ENCODE measurements at regions not wholly inside any gene's neighbourhood (a gene's known extent, or its start where the extent isn't known, plus 50 kb on each side); places are given as distances from the start of the nearest gene placed in this dataset.

- Histone ChIP-seq H3K27ac (no peak overlapping the region), H4K20me1 (ENCODE audit: insufficient read depth) (no peaks in the 10 kb centered on the region), H3F3A (ENCODE audit: insufficient read depth, low read depth) (no peaks in the 10 kb centered on the region), H3K36me3 (ENCODE audit: low read depth) (no peaks in the 10 kb centered on the region), H3K4me2 (no peak overlapping the region), H3K9me2 (ENCODE audit: insufficient read depth) (no peaks in the 10 kb centered on the region; the same call in 1 of the 2 replicates), H3K79me2 (ENCODE audit: low read depth) (no peaks in the 10 kb centered on the region), H3K9me3 (ENCODE audit: insufficient read depth, low read depth) (no peaks in the 10 kb centered on the region), H2AFZ (no peak overlapping the region), H3K4me3 (no peak overlapping the region), H3K4me1 (replicated peaks; ENCODE audit: insufficient read depth) (no peaks in the 10 kb centered on the region), H3K27me3 (ENCODE audit: insufficient read depth, low read depth) (no peaks in the 10 kb centered on the region)
- intact Hi-C loops (cut with micrococcal nuclease; ENCODE audit: unreplicated experiment): no loop called here
- CTCF ChIA-PET: no interaction called here
- POLR2A ChIA-PET (ENCODE audit: unreplicated experiment): interaction anchor here (0.6 kb wide), 1 partner anchor 1281 kb away, joined by 3 read pairs; no protein-coding TSS in a partner anchor
- TF ChIP-seq CTCF (conservative IDR thresholded peaks at IDR 0.05): no peak
- no peak for TF ChIP-seq EZH2 (IDR thresholded peaks at IDR 0.05; ENCODE audit: low read depth)
- DNase-seq: no peak
- BruUV-seq (replicated peaks): no TSS peak
Measured at GRCh38 chr2:59734743-59735142, 818.7 kb downstream of the BCL11A start.

- TF ChIP-seq CTCF (conservative IDR thresholded peaks at IDR 0.05) (no peak), EZH2 (IDR thresholded peaks at IDR 0.05; ENCODE audit: low read depth) (no peak)
- Histone ChIP-seq H3K4me2 (no peak overlapping the region), H3K27me3 (ENCODE audit: insufficient read depth, low read depth) (no peaks in the 10 kb centered on the region), H3K9me3 (ENCODE audit: insufficient read depth, low read depth) (no peaks in the 10 kb centered on the region), H3F3A (ENCODE audit: insufficient read depth, low read depth) (no peaks in the 10 kb centered on the region), H3K4me1 (replicated peaks; ENCODE audit: insufficient read depth) (no peaks in the 10 kb centered on the region), H4K20me1 (ENCODE audit: insufficient read depth) (no peaks in the 10 kb centered on the region), H3K27ac (no peak overlapping the region), H3K4me3 (no peak overlapping the region), H3K36me3 (ENCODE audit: low read depth) (no peaks in the 10 kb centered on the region), H3K79me2 (ENCODE audit: low read depth) (no peaks in the 10 kb centered on the region), H2AFZ (no peak overlapping the region), H3K9me2 (ENCODE audit: insufficient read depth) (no peaks in the 10 kb centered on the region; the same call in 1 of the 2 replicates)
- DNase-seq: no peak
- ChIA-PET POLR2A (ENCODE audit: unreplicated experiment) (no interaction called here), CTCF (no interaction called here)
- no TSS peak for BruUV-seq (replicated peaks)
- intact Hi-C loops (cut with micrococcal nuclease; ENCODE audit: unreplicated experiment): no loop called here
Measured at GRCh38 chr2:59733970-59734369, 819.5 kb downstream of the BCL11A start.

- H3K4me1 ChIP-seq (replicated peaks; ENCODE audit: insufficient read depth): no peaks in the 10 kb centered on the region
- no peaks in the 10 kb centered on the region for H3K79me2 ChIP-seq (ENCODE audit: low read depth)
- H2AFZ ChIP-seq: no peak overlapping the region
- no peak for DNase-seq
- POLR2A ChIA-PET (ENCODE audit: unreplicated experiment): no interaction called here
- CTCF ChIA-PET: no interaction called here
- H3K27ac ChIP-seq: no peak overlapping the region
- H3F3A ChIP-seq (ENCODE audit: insufficient read depth, low read depth): no peaks in the 10 kb centered on the region
- H4K20me1 ChIP-seq (ENCODE audit: insufficient read depth): no peaks in the 10 kb centered on the region
- intact Hi-C loops (cut with micrococcal nuclease; ENCODE audit: unreplicated experiment): no loop called here
- no peaks in the 10 kb centered on the region for H3K9me3 ChIP-seq (ENCODE audit: insufficient read depth, low read depth)
- no peak overlapping the region for H3K4me3 ChIP-seq
- no peak for TF ChIP-seq EZH2 (IDR thresholded peaks at IDR 0.05; ENCODE audit: low read depth)
- TF ChIP-seq CTCF (conservative IDR thresholded peaks at IDR 0.05): no peak
- H3K4me2 ChIP-seq: no peak overlapping the region
- H3K27me3 ChIP-seq (ENCODE audit: insufficient read depth, low read depth): no peaks in the 10 kb centered on the region
- BruUV-seq (replicated peaks): no TSS peak
- no peaks in the 10 kb centered on the region for H3K36me3 ChIP-seq (ENCODE audit: low read depth)
- H3K9me2 ChIP-seq (ENCODE audit: insufficient read depth): no peaks in the 10 kb centered on the region; the same call in 1 of the 2 replicates
Measured at GRCh38 chr2:59733567-59733930, 819.9 kb downstream of the BCL11A start.

Measured in PC-9 (cell line).